Stimulated activated CD8-positive, alpha-beta memory T cell treated with anti-CD3 and anti-CD28 coated beads, Interleukin-15, amount 100 ng/mL, for 4 hours (primary cell): ENCODE measurements at regions not wholly inside any gene's neighbourhood (a gene's known extent, or its start where the extent isn't known, plus 50 kb on each side); places are given as distances from the start of the nearest gene placed in this dataset.
"Not testable (repeated sequence)": the region's sequence is repeated elsewhere in the genome, so short reads cannot be mapped to it uniquely, and the experiment has no call there.

Source experiments
- DNase-seq, 2 donors: peaks; one replicate each; pipeline ENCODE4 v3.0.0-alpha.2; 2020; ENCODE audit warnings: low read depth in 2 of 2

DNA sequence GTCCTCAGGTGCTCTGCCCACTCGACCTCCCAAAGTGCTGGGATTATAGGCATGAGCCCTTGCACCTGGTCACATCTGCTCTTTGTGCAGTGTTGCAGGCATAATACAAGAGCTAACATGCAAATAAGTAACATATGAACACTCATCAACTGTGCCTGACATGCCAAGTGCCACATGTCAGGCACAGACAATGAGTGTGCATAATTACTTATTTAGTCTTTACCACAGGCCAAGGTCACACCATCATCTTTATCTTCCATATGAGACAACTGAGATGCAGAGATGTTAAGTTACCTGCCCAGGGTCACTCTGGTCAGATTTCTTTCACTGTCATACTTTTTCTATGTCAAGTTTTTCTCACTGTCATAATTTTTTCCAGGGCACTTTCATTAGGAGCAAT lies 126.1 kb downstream of the PPIAL4G start:
- DNase-seq = no peak

- no peak for DNase-seq
Observed at GRCh38 chr1:148355976-148356375, 127.1 kb downstream of the PPIAL4G start.

DNA sequence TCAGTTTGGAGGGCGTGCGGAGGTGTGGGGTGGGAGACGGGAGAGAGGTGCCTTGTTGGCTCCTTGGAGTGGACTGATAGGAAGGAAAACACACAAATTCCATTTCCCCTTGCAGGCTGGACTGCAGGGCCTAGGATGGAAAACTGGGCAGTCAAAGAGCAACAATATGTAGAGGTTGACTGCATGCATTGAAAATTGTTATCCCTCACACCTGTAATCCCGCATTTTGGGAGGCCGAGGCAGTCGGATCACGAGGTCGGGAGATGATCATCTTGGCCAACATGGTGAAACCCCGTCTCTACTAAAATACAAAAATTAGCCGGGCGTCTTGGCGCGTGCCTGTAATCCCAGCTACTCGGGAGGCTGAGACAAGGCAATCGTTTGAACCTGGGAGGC lies 128.2 kb downstream of the PPIAL4G start:
- no peak for DNase-seq

GRCh38 chr1:148354284-148354912 lies 128.7 kb downstream of the PPIAL4G start:
- DNase-seq = no peak

GRCh38 chr1:148353461-148354283 lies 129.4 kb downstream of the PPIAL4G start:
- DNase-seq = no peak

DNA sequence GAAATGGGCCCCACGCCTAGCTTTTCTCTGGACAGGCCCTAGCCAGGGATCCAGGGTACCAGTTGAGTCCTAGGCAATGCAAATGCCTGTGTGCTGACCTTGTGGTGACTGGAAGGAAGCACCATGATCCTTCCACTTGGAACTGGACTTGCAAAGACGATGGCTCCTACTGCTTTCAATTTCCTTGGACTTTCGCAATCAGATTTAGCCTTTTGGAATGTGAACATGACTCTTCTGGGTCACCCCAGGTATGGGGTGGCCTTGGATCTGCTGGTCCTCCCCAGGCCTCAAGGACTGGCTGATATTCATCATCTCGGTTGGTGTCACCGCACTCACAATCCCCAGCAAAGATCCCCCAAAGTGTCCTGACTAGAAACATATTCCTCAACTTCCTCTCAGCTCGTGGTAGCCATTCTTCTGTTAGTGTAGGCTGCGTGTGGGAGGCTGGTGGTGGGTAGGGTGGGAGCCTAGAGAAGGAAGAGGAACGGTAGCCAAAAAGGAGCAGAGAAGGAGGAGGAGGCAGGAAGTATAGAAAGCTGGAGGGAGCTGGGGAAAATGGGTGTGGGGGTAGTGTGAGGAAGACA lies 130.5 kb downstream of the PPIAL4G start:
- DNase-seq = no peak

- DNase-seq = no peak
Observed at GRCh38 chr1:148347781-148348180, 135.3 kb downstream of the PPIAL4G start.

- DNase-seq = not testable (repeated sequence)
Observed at GRCh38 chr1:148345659-148346151, 137.4 kb downstream of the PPIAL4G start.

DNA sequence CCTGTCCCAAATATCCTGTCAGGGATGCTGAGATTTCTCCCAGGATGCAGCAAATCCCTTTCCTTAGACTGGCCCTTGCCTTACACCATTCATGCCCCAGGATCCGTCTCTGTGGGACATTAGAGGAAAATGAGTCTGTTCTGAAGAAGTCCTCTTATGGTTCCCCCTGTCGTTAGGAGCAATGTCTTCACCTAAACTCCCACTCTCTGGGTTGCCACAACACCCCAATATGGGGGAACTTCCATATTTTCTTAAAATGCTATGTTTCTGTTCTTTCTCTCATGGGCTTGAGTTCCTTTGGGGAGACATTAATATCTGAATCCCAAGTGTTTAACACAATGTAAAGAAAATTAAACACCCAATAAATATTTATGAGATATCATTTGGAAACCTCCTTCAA lies 138.5 kb downstream of the PPIAL4G start:
- DNase-seq = not testable (repeated sequence)

GRCh38 chr1:148341729-148342128 lies 141.4 kb downstream of the PPIAL4G start:
- DNase-seq = not testable (repeated sequence)

DNA sequence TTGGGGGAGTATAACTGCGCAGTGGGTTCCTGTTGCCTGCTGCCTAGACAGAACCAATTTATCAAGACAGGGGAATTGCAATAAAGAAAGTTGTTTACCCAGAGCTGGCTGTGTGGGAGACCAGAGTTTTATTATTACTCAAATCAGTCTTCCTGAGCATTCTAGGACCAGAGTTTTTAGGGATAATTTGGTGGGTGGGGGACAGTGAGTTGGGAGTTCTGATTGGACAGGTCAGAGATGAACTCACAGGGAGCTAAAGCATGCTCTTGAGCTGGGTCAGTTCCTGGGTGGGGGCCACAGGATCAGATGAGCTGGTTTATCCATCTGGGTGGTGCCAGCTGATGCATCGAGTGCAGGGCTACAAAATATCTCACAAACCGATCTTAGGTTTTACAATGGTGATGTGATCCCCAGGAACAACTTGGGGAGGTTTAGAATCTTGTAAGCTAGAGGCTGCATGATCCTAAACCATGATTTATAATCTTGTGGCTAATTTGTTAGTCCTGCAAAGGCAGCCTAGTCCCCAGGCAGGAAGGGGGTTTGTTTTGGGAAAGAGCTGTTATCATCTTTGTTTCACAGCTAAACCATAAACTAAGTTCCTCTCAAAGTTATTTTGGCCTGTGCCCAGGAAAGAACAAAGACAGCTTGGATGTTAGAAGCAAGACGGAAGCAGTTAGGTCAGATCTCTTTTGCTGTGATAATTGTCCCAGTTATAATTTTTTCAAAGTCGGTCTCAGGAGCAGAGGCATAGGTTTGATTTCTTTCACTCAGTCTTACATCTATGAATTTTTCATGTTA lies 146.8 kb downstream of the PPIAL4G start:
- not testable (repeated sequence) for DNase-seq

DNA sequence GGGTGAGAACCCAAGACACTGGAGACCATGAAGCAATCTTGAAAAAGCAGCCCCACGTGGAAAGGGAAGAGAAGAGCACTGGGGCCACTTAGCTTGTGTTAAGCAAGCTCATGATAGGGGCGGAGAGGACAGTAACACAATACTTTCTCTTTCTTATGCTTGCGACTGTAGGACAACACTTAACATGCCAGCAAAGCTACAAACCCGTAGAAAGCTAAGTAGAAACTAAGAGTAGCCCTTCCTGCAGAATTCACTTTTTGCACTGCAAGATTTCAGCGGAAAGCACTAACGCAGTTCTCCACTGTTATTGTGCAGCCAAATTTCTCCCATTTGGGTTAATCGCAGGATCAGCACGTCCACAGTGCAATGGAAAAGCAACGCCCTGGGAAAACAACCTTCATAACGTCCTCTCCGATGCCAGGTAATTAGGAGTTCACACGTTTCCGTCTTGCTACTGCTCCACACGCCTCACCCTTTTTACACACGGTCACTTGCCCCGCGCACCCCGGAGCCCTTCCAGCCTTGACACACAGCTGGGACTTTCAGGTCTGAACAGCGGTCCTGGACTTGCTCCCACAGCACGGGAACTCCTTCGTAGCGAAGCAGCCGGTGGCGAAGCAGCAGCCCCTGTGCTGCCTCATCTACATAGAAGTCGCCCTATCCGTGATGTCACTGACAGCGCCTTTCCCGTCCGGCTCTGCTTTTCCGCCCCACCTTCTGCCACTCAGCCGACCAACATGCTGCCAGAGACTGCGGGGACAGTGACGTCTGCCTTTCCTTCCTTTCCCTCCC lies 148.6 kb downstream of the PPIAL4G start:
- DNase-seq = peak; percentile 53 to 57

- DNase-seq = no peak
Observed at GRCh38 chr1:148333875-148334338, 149.2 kb downstream of the PPIAL4G start.

- no peak for DNase-seq
Observed at GRCh38 chr1:148328884-148329283, 154.2 kb downstream of the PPIAL4G start.

DNA sequence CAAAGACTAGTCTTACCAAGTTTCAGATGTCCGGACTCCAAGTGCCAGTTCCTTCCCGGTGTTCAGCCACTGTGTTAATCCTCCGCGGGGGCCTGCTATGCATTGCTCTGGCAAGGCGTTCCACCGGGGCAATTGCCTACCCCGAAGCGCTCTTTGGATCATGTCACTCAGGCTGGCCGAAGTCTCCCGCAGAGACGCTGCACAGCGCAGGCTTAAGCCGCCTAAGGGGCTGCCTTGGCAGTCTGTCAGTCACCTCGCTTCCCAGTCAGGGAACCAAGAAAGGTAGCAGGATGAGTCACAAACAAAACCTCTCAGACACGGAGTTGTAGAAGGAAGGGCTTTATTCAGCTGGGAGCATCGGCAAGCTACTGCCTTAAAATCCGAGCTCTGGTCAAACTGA lies 158.1 kb downstream of the PPIAL4G start:
- not testable (repeated sequence) for DNase-seq

DNA sequence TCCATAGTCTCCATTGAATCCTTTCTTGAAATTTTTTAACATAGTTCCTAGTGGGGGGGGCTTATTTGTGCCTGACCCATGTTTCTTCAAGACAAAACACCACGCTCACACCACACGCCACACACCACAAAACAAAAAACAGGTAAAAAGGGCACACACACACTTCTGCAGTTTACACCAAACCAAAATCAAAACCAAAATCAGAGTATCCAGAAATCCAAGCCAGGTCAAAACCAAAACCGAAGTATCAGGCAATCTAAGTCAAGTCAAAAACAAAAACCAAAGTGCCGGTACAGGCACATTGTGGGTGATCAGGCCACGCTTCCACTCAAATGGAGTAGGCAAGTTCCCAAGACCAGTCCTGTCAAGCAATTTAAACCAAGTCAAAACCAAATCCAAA lies 158.6 kb downstream of the PPIAL4G start:
- DNase-seq = not testable (repeated sequence)

DNA sequence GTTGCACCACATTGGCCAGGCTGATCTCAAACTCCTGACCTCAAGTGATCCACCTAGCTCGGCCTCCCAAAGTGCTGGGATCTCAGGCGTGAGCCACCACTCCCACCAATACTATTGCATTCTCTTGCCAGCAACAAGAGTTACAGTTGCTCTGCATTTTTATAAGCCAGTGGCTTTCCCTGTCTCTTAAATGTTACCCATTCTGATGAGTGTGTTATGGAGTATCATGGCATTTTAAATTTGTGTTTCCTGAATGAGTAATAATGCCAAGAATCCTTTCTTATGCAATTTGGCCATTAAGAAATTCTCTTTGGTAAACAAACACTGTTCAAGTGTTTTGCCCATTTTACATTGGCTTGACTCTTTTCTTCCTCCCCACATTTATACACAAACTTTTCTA lies 163.0 kb downstream of the PPIAL4G start:
- DNase-seq = not testable (repeated sequence)

DNA sequence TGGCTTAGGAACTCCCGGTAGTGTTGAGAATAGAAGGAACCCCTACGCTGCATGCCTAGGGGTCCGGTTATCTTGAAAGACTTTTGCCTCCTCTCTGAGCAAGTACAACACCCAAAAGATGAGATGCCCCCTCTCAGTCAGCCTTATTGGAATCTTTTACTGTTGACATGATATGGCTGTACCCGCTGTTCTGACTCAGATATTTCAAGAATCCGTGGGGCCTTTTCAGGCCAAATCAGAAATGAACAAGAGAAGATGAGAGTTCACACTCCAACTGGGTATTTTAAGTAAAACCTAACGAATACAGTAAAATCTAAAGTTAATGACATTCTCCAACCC lies 164.2 kb downstream of the PPIAL4G start:
- DNase-seq = no peak

- peak in 1 of 2 donors; percentile 19 for DNase-seq
Observed at GRCh38 chr1:148318123-148318903, 164.8 kb downstream of the PPIAL4G start.

GRCh38 chr1:148317288-148317985 lies 165.4 kb upstream of the NBPF11 start:
- no peak for DNase-seq
